ENCODE measurements at regions not wholly inside any gene's neighbourhood (a gene's known extent, or its start where the extent isn't known, plus 50 kb on each side); places are given as distances from the start of the nearest gene placed in this dataset.

GRCh38 chr2:62281663-62282062 lies 85.7 kb downstream of the B3GNT2 start:
- DNase-seq (ENCODE audit: low read depth), result no peak
- no peak overlapping the region for H3K4me3 ChIP-seq (ENCODE audit: low read length)
- TF ChIP-seq CTCF (IDR thresholded peaks at IDR 0.05; ENCODE audit: insufficient read depth, low read depth, low read length, missing control alignments), result no peak

- H3K4me3 ChIP-seq (ENCODE audit: low read length), result no peak overlapping the region
- DNase-seq (ENCODE audit: low read depth), result no peak
- no peak for TF ChIP-seq CTCF (IDR thresholded peaks at IDR 0.05; ENCODE audit: insufficient read depth, low read depth, low read length, missing control alignments)
Observed at GRCh38 chr2:62277688-62278087, 81.8 kb downstream of the B3GNT2 start.
